A673 (cell line): ENCODE measurements at regions not wholly inside any gene's neighbourhood (a gene's known extent, or its start where the extent isn't known, plus 50 kb on each side); places are given as distances from the start of the nearest gene placed in this dataset.

Experiments
- BruUV-seq: library from RNA; stranded (reverse); fragments of 400-500 nt; replicated peaks from 2 replicates; lab custom pipeline; 2021; lab: Mats Ljungman, UMichigan
- CTCF ChIA-PET: fragments of 300-600 bp; sonication (Branson Sonifier 250); formaldehyde crosslinking; loops from one replicate; lab custom pipeline; 2022; ENCODE audit warnings: antibody characterized with exemption; lab: Charles Lee
- POLR2A ChIA-PET: fragments of 300-600 bp; sonication (Branson Sonifier 250); formaldehyde crosslinking; loops from one replicate; lab custom pipeline; 2022; ENCODE audit warnings: antibody characterized with exemption; ENCODE audit not compliant: low non-redundant PET; lab: Charles Lee
- DNase-seq: peaks from one replicate; pipeline ENCODE4 v3.0.0-alpha.2; 2015; ENCODE audit warnings: low spot score
- H3K27ac ChIP-seq: fragments of 200-600 bp; sonication (generic); 2 replicates; pipeline ENCODE4 v1.5.1; 2016; ENCODE audit warnings: mixed run types, low read depth, mild to moderate bottlenecking, mixed read lengths, antibody characterized with exemption, low read length; ENCODE audit not compliant: poor library complexity, severe bottlenecking
- H3K27me3 ChIP-seq: fragments of 200-600 bp; sonication (generic); replicated peaks from 2 replicates; pipeline ENCODE4 v1.6.1; 2017; ENCODE audit warnings: mixed run types, low read depth, mild to moderate bottlenecking, mixed read lengths, antibody characterized with exemption, low read length; ENCODE audit not compliant: insufficient read depth, poor library complexity
- H3K36me3 ChIP-seq: fragments of 200-600 bp; sonication (generic); 2 replicates; pipeline ENCODE4 v1.6.1; 2016; ENCODE audit warnings: mixed run types, mild to moderate bottlenecking, mixed read lengths, antibody characterized with exemption, low read length; ENCODE audit not compliant: insufficient read depth, poor library complexity, severe bottlenecking
- H3K4me1 ChIP-seq: fragments of 200-600 bp; sonication (generic); 2 replicates; pipeline ENCODE4 v1.6.1; 2017; ENCODE audit warnings: mixed run types, mild to moderate bottlenecking, mixed read lengths, antibody characterized with exemption, low read length; ENCODE audit not compliant: insufficient read depth, poor library complexity, severe bottlenecking
- H3K4me3 ChIP-seq: fragments of 200-600 bp; sonication (generic); 2 replicates; pipeline ENCODE4 v1.5.1; 2016; ENCODE audit warnings: low read depth, mixed run types, mild to moderate bottlenecking, mixed read lengths, low read length; ENCODE audit not compliant: poor library complexity, severe bottlenecking
- H3K9me3 ChIP-seq: fragments of 200-600 bp; sonication (generic); 2 replicates; pipeline ENCODE4 v1.6.1; 2016; ENCODE audit warnings: mixed run types, low read depth, mild to moderate bottlenecking, mixed read lengths, antibody characterized with exemption, low read length; ENCODE audit not compliant: poor library complexity, severe bottlenecking
- EZH2 ChIP-seq: fragments of 200-600 bp; sonication (generic); IDR thresholded peaks from 2 replicates; pipeline ENCODE4 v1.6.1; 2017; ENCODE audit warnings: borderline replicate concordance, low read depth, mild to moderate bottlenecking, mixed read lengths, antibody characterized with exemption, low read length; ENCODE audit not compliant: poor library complexity, severe bottlenecking
- intact Hi-C: fragments of 100-400 bp; cut with micrococcal nuclease; formaldehyde crosslinking; loops from one replicate; pipeline ENCODE4 v1.10.0; 2022; ENCODE audit not compliant: unreplicated experiment
- TF ChIP-seq, protein P1 (sequence below): fragments of 300-800, 200-600 bp; sonication (generic); conservative IDR thresholded peaks from 2 replicates; pipeline ENCODE4 v1.5.1; 2017; ENCODE audit warnings: low read depth, mild to moderate bottlenecking, antibody characterized with exemption, low read length, moderate library complexity, mixed read lengths

DNA sequence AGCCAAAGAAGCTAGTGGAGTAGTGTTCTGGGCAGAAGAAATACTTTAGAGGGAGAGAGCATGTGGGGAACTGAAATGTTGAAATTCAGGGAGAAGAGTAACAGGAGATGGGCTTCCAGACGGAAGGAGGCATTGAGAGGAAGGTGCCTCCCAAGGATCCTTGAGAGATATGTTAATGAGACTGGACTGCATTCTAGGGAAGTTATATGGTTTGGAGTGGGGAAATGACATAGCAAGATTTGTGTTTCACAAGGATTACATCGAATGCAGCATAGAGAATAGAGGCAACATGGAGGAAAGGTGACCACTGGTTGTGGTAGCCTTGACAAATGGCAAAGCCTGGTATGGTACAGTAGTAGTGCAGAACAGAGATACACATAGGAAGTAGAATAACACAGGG is 160.5 kb upstream of the HMCN1 start:
- DNase-seq = no peak
- intact Hi-C loops = no loop called here
- Histone ChIP-seq H3K4me3 (no peak overlapping the region), H3K36me3 (no peaks in the 10 kb centered on the region), H3K27ac (no peak overlapping the region), H3K9me3 (peaks cover 6% of the 10 kb centered on the region), H3K4me1 (peaks cover 16% of the 10 kb centered on the region), H3K27me3 (no peaks in the 10 kb centered on the region)
- CTCF ChIA-PET = no interaction called here
- POLR2A ChIA-PET = no interaction called here
- no peak for TF ChIP-seq EZH2
- TF ChIP-seq, protein P1, sequence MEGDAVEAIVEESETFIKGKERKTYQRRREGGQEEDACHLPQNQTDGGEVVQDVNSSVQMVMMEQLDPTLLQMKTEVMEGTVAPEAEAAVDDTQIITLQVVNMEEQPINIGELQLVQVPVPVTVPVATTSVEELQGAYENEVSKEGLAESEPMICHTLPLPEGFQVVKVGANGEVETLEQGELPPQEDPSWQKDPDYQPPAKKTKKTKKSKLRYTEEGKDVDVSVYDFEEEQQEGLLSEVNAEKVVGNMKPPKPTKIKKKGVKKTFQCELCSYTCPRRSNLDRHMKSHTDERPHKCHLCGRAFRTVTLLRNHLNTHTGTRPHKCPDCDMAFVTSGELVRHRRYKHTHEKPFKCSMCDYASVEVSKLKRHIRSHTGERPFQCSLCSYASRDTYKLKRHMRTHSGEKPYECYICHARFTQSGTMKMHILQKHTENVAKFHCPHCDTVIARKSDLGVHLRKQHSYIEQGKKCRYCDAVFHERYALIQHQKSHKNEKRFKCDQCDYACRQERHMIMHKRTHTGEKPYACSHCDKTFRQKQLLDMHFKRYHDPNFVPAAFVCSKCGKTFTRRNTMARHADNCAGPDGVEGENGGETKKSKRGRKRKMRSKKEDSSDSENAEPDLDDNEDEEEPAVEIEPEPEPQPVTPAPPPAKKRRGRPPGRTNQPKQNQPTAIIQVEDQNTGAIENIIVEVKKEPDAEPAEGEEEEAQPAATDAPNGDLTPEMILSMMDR = no peak
- BruUV-seq = no TSS peak

DNA sequence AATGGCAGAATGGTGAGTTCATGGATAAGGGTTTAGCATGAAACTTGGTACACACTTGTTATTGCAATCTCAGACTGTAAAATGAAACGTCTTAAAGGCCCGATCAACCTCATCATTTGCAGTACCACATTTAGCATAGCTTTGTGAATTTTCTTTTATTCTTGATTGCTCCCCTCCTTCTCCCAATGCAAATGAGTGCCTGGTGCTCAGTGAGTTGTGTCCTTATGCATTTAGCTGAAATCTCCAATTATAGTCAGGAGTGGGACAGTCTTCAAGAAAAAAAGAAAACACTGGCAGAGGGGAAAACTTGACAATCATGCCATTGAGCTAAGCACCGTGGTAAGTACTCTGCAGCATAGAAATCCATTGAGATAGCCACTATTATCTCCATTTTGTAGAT is 161.0 kb upstream of the HMCN1 start:
- POLR2A ChIA-PET = interaction anchor here (0.6 kb wide), 1 partner anchor 355 kb away, joined by 3 read pairs; no protein-coding TSS in a partner anchor
- no peak overlapping the region for H3K27ac ChIP-seq
- intact Hi-C loops = no loop called here

DNA sequence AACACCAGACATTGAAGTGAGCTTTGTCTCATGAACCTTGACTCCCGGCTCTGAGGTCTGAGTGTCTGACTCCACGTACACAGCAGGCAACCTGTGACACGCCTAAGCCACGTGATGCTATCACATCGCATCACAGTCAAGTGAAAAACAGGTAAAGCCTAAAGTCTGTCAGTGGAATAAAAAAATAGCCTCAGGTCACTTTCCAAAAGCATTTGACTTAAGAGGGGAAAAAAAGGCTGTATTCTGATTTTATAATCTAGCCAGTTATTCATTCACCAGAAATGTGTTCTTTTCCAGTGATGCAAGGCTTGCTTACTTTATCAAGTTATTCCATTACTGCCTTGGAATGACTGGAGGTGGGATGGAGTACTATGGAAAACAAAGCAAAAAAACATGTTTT is 163.2 kb upstream of the HMCN1 start:
- CTCF ChIA-PET = no interaction called here
- POLR2A ChIA-PET = no interaction called here
- no peak for TF ChIP-seq EZH2
- Histone ChIP-seq H3K4me3 (no peak overlapping the region), H3K27ac (no peak overlapping the region), H3K36me3 (no peaks in the 10 kb centered on the region), H3K4me1 (peaks cover 16% of the 10 kb centered on the region), H3K27me3 (no peaks in the 10 kb centered on the region), H3K9me3 (no peaks in the 10 kb centered on the region)
- no peak for DNase-seq
- no TSS peak for BruUV-seq
- intact Hi-C loops = no loop called here

More for the DNA sequence above, 161.0 kb upstream of the HMCN1 start:
- TF ChIP-seq, protein P1 = no peak
- no peak for TF ChIP-seq EZH2
- no peaks in the 10 kb centered on the region for H3K36me3 ChIP-seq
- no peak for DNase-seq
- no peak overlapping the region for H3K4me3 ChIP-seq
- CTCF ChIA-PET = no interaction called here
- H3K27me3 ChIP-seq = no peaks in the 10 kb centered on the region
- H3K9me3 ChIP-seq = peaks cover under 1% of the 10 kb centered on the region
- peaks cover 16% of the 10 kb centered on the region for H3K4me1 ChIP-seq
- BruUV-seq = no TSS peak

DNA sequence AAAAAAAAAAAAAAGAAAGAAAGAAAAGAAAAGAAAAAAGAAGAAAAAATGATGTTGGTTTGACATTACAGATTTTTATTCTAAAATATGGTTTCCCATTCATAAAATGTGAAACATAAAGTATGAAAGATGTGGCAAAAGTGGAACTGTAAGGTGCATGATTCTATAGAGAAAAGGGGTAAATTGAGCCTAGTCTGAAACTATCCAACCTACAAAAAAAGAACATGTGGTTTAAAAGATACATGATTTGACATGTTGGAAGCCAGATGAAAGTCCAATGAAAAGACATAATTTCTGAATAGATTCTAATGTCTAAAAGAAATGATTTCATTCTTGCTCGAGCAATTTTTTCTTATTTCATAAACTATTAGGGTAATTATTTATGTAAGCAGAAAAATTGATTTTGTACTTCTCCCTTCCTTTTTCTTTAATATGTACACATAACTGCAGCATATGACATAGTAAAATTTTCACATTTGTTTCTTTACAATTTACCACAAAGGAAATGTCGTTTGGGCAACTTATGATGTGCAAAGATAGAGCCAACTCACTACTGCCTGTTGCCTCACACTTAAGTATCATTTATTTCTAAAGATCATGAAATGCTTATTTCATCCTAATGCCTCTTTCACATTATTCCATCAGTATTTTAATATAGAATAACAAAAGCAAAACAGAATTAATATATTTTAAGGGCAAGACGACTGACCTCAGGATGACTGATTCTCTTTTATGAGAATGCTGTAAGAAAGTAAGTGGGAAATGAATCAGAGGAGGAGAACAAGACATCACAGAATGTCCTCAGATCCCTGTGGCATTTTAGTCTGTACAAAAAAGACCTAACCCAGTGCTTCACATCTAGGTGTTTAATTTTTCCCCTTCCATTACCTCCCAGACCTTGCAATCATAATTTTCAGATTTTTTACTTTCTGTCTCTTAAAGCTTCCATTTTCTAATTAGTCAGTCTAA is 165.8 kb upstream of the HMCN1 start:
- no peak overlapping the region for H3K4me3 ChIP-seq
- no TSS peak for BruUV-seq
- H3K27me3 ChIP-seq = no peaks in the 10 kb centered on the region
- POLR2A ChIA-PET = no interaction called here
- H3K36me3 ChIP-seq = no peaks in the 10 kb centered on the region
- TF ChIP-seq, protein P1 = no peak
- no peak for TF ChIP-seq EZH2
- intact Hi-C loops = no loop called here
- H3K4me1 ChIP-seq = peaks cover 6% of the 10 kb centered on the region
- no peak overlapping the region for H3K27ac ChIP-seq
- DNase-seq = no peak
- CTCF ChIA-PET = no interaction called here
- no peaks in the 10 kb centered on the region for H3K9me3 ChIP-seq
